Astrocyte of the spinal cord (primary cell): ENCODE measurements at regions not wholly inside any gene's neighbourhood (a gene's known extent, or its start where the extent isn't known, plus 50 kb on each side); places are given as distances from the start of the nearest gene placed in this dataset.

Source experiments
- DNase-seq: peaks from one replicate; pipeline ENCODE4 v3.0.0; 2011; ENCODE audit warnings: low read depth, low spot score
- H3K4me3 ChIP-seq: 2 replicates; pipeline ENCODE4 v1.5.1; 2011; ENCODE audit warnings: low read depth, mild to moderate bottlenecking, low read length, moderate library complexity
- CTCF ChIP-seq: IDR thresholded peaks from 2 replicates; pipeline ENCODE4 v1.5.1; 2012; ENCODE audit warnings: low read depth, mild to moderate bottlenecking, low read length, inconsistent platforms
- in situ Hi-C: cut with HindIII; loops from 2 replicates; pipeline ENCODE4 v1.10.0; 2017; ENCODE audit warnings: low sequenced_read_pairs

- no peak for TF ChIP-seq CTCF
- in situ Hi-C loops: no loop called here
- peak; percentile 21 for DNase-seq
- H3K4me3 ChIP-seq: no peak overlapping the region
Measured at GRCh38 chr4:152220201-152220666, 315.7 kb downstream of the FBXW7 start.

GRCh38 chr4:152218576-152218975 lies 317.3 kb downstream of the FBXW7 start:
- TF ChIP-seq CTCF: no peak
- DNase-seq: no peak
- in situ Hi-C loops: no loop called here
- no peak overlapping the region for H3K4me3 ChIP-seq

- no peak for TF ChIP-seq CTCF
- in situ Hi-C loops: no loop called here
- H3K4me3 ChIP-seq: no peak overlapping the region
- no peak for DNase-seq
Measured at GRCh38 chr4:152217896-152218295, 318.0 kb downstream of the FBXW7 start.

- TF ChIP-seq CTCF: no peak
- H3K4me3 ChIP-seq: no peak overlapping the region
- DNase-seq: no peak
- in situ Hi-C loops: no loop called here
Measured at GRCh38 chr4:152211936-152212653, 323.8 kb downstream of the FBXW7 start.

GRCh38 chr4:152209772-152210493 lies 326.0 kb downstream of the FBXW7 start:
- no peak for DNase-seq
- no peak overlapping the region for H3K4me3 ChIP-seq
- in situ Hi-C loops: no loop called here
- no peak for TF ChIP-seq CTCF

- in situ Hi-C loops: no loop called here
- H3K4me3 ChIP-seq: no peak overlapping the region
- DNase-seq: no peak
- TF ChIP-seq CTCF: no peak
Measured at GRCh38 chr4:152207378-152207720, 328.5 kb downstream of the FBXW7 start.
